Transverse colon (tissue), 4 donors: ENCODE measurements at regions not wholly inside any gene's neighbourhood (a gene's known extent, or its start where the extent isn't known, plus 50 kb on each side); places are given as distances from the start of the nearest gene placed in this dataset.

Experiments
- CTCF ChIP-seq, 5 experiments: fragments of 200-600 bp in 3 of 5; fragments of 450-650 bp in 2 of 5; sonication (generic) in 3 of 5; IDR thresholded peaks; 1 replicate in 2 of 5; 2 replicates in 3 of 5; pipeline ENCODE4 v1.5.1; 2016 to 2017; ENCODE audit warnings: antibody characterized with exemption in 5 of 5, inconsistent platforms in 3 of 5, mild to moderate bottlenecking in 2 of 5, moderate library complexity in 1 of 5
- EP300 ChIP-seq: sonication (generic); formaldehyde crosslinking; IDR thresholded peaks from one replicate; pipeline ENCODE4 v1.6.1; 2017; ENCODE audit warnings: antibody characterized with exemption, low read depth
- POLR2A ChIP-seq: fragments of 450-650 bp; IDR thresholded peaks from one replicate; pipeline ENCODE4 v1.6.1; 2016; ENCODE audit warnings: antibody characterized with exemption, mild to moderate bottlenecking, moderate library complexity
- POLR2AphosphoS5 ChIP-seq, 3 donors: sonication (generic); formaldehyde crosslinking; IDR thresholded peaks; one replicate each; pipeline ENCODE4 v1.6.1; 2016; ENCODE audit warnings: antibody characterized with exemption in 3 of 3

- TF ChIP-seq CTCF (IDR thresholded peaks at IDR 0.05): no peak
- no peak for TF ChIP-seq EP300
- TF ChIP-seq POLR2A: no peak
- TF ChIP-seq POLR2AphosphoS5 (IDR thresholded peaks at IDR 0.05): no peak
Observed at GRCh38 chr14:94952097-94952496, 182.2 kb upstream of the GSC start.
